GM23248 (cell line): ENCODE measurements at regions not wholly inside any gene's neighbourhood (a gene's known extent, or its start where the extent isn't known, plus 50 kb on each side); places are given as distances from the start of the nearest gene placed in this dataset.

Experiments
- DNase-seq: peaks from one replicate; pipeline ENCODE4 v3.0.0-alpha.2; 2015
- H2AFZ ChIP-seq: fragments of 200-600 bp; sonication (generic); 2 replicates; pipeline ENCODE4 v1.6.1; 2016; ENCODE audit warnings: antibody characterized with exemption
- H3F3A ChIP-seq: fragments of 200-600 bp; sonication (generic); 2 replicates; pipeline ENCODE4 v1.6.1; 2016; ENCODE audit warnings: mild to moderate bottlenecking, antibody characterized with exemption, mixed run types; ENCODE audit not compliant: insufficient read depth
- H3K27ac ChIP-seq: fragments of 200-600 bp; sonication (generic); 2 replicates; pipeline ENCODE4 v1.5.1; 2016; ENCODE audit warnings: mild to moderate bottlenecking
- H3K27me3 ChIP-seq: fragments of 200-600 bp; sonication (generic); replicated peaks from 2 replicates; pipeline ENCODE4 v1.6.1; 2016; ENCODE audit warnings: mild to moderate bottlenecking; ENCODE audit not compliant: insufficient read depth
- H3K36me3 ChIP-seq: fragments of 200-600 bp; sonication (generic); 2 replicates; pipeline ENCODE4 v1.6.1; 2016; ENCODE audit warnings: low read depth, mild to moderate bottlenecking
- H3K4me1 ChIP-seq: fragments of 200-600 bp; sonication (generic); 2 replicates; pipeline ENCODE4 v1.6.1; 2016; ENCODE audit warnings: mild to moderate bottlenecking; ENCODE audit not compliant: insufficient read depth
- H3K4me2 ChIP-seq: fragments of 200-600 bp; sonication (generic); one replicate; pipeline ENCODE4 v1.6.1; 2016; ENCODE audit warnings: mild to moderate bottlenecking; ENCODE audit not compliant: unreplicated experiment
- H3K4me3 ChIP-seq: fragments of 200-600 bp; sonication (generic); 2 replicates; pipeline ENCODE4 v1.5.1; 2016; ENCODE audit warnings: mild to moderate bottlenecking
- H3K79me2 ChIP-seq: fragments of 200-600 bp; sonication (generic); 2 replicates; pipeline ENCODE4 v1.6.1; 2016; ENCODE audit warnings: mild to moderate bottlenecking; ENCODE audit not compliant: insufficient read depth
- H3K9ac ChIP-seq: fragments of 200-600 bp; sonication (generic); 2 replicates; pipeline ENCODE4 v1.6.1; 2016; ENCODE audit warnings: mild to moderate bottlenecking
- H3K9me2 ChIP-seq: fragments of 200-600 bp; sonication (generic); 2 replicates; pipeline ENCODE4 v1.6.1; 2016; ENCODE audit warnings: mixed run types, mild to moderate bottlenecking, moderate library complexity; ENCODE audit not compliant: insufficient read depth
- H3K9me3 ChIP-seq: fragments of 200-600 bp; sonication (generic); one replicate; pipeline ENCODE4 v1.6.1; 2017; ENCODE audit warnings: low read depth
- H4K20me1 ChIP-seq: fragments of 200-600 bp; sonication (generic); 2 replicates; pipeline ENCODE4 v1.6.0; 2016; ENCODE audit not compliant: insufficient read depth
- EZH2 ChIP-seq: fragments of 200-600 bp; sonication (generic); IDR thresholded peaks from 2 replicates; pipeline ENCODE4 v1.6.1; 2018; ENCODE audit warnings: antibody characterized with exemption, mild to moderate bottlenecking; ENCODE audit not compliant: insufficient read depth, poor library complexity, severe bottlenecking
- EZH2phosphoT487 ChIP-seq: fragments of 200-600 bp; sonication (generic); IDR thresholded peaks from 2 replicates; pipeline ENCODE4 v1.6.1; 2018; ENCODE audit warnings: antibody characterized with exemption, moderate library complexity, mild to moderate bottlenecking, low read depth; ENCODE audit not compliant: insufficient read depth
- WGBS, 2 experiments: methylation state at CpG; one replicate each; pipeline ENCODE4 v1.1.6; 2015 to 2017; ENCODE audit warnings: low lambda C conversion rate in 2 of 2, low coverage in 1 of 2; ENCODE audit errors: missing lambda C conversion rate in 2 of 2; 5-methylcytosine and 5-hydroxymethylcytosine counted together
- in situ Hi-C: fragments of 300-500 bp; cut with MboI; formaldehyde crosslinking; loops from 2 replicates; pipeline ENCODE4 v1.15.0; 2020

DNA sequence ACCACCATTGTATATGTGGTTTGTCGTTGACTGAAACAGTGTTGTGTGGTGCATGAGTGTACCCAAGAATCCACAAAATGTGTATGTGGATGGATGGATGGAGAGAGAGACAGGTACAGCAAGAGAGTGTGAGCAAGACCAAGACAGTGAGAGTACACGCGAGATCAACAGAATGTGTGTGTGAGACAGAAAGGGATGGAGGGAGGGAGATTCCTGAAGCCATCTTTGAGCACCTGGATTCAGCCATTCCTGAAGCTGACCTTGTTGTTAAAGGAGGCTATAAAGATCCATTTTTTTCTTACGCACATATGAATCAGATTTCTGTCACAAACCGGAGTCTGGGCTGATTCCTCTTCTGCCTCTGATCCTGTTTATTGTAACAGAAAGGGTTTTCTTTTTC is 64.1 kb downstream of the TFAP2C start:
- no peaks in the 10 kb centered on the region for H3K36me3 ChIP-seq
- TF ChIP-seq EZH2phosphoT487 (no peak), EZH2 (no peak)
- no peak overlapping the region for H3K4me3 ChIP-seq
- DNase-seq, result no peak
- 89 to 91% methylated on average over 5 of the region's 5 CpGs for WGBS, 2 experiments
- no peaks in the 10 kb centered on the region for H4K20me1 ChIP-seq
- no peak overlapping the region for H2AFZ ChIP-seq
- H3K79me2 ChIP-seq, result no peaks in the 10 kb centered on the region
- H3K27me3 ChIP-seq, result no peaks in the 10 kb centered on the region
- no peaks in the 10 kb centered on the region for H3K9me3 ChIP-seq
- H3F3A ChIP-seq, result no peaks in the 10 kb centered on the region
- no peaks in the 10 kb centered on the region for H3K9me2 ChIP-seq
- H3K9ac ChIP-seq, result no peak overlapping the region
- peaks cover 20% of the 10 kb centered on the region for H3K4me1 ChIP-seq
- in situ Hi-C loops, result no loop called here
- no peak overlapping the region for H3K4me2 ChIP-seq
- no peak overlapping the region for H3K27ac ChIP-seq

- Histone ChIP-seq H3K9me2 (no peaks in the 10 kb centered on the region), H3K4me2 (no peak overlapping the region), H3K27me3 (no peaks in the 10 kb centered on the region; the same call in 1 of the 2 replicates), H3K9me3 (no peaks in the 10 kb centered on the region), H3K27ac (no peak overlapping the region), H2AFZ (no peak overlapping the region), H3K36me3 (no peaks in the 10 kb centered on the region), H3F3A (no peaks in the 10 kb centered on the region), H3K4me3 (no peak overlapping the region), H3K4me1 (no peaks in the 10 kb centered on the region), H3K9ac (no peak overlapping the region), H4K20me1 (no peaks in the 10 kb centered on the region), H3K79me2 (no peaks in the 10 kb centered on the region)
- no peak for DNase-seq
- 82 to 84% methylated on average over 11 of the region's 11 CpGs for WGBS, 2 experiments
- in situ Hi-C loops, result no loop called here
- TF ChIP-seq EZH2 (no peak), EZH2phosphoT487 (no peak)
These were observed 68.4 kb downstream of the TFAP2C start for GRCh38 chr20:56697476-56697875.

- Histone ChIP-seq H3K4me1 (no peaks in the 10 kb centered on the region), H2AFZ (no peak overlapping the region), H3K9me2 (no peaks in the 10 kb centered on the region), H3K4me2 (no peak overlapping the region), H3K9me3 (no peaks in the 10 kb centered on the region), H3K27me3 (no peaks in the 10 kb centered on the region; the same call in 1 of the 2 replicates), H3K27ac (no peak overlapping the region), H3K9ac (no peak overlapping the region), H3F3A (no peaks in the 10 kb centered on the region), H3K36me3 (no peaks in the 10 kb centered on the region), H3K4me3 (no peak overlapping the region), H4K20me1 (no peaks in the 10 kb centered on the region), H3K79me2 (no peaks in the 10 kb centered on the region)
- no peak for DNase-seq
- in situ Hi-C loops, result no loop called here
- TF ChIP-seq EZH2 (no peak), EZH2phosphoT487 (no peak)
- WGBS, 2 experiments, result 85 to 95% methylated on average over 3 of the region's 3 CpGs
These were observed 69.2 kb downstream of the TFAP2C start for GRCh38 chr20:56698297-56698696.

GRCh38 chr20:56698749-56699148 is 69.6 kb downstream of the TFAP2C start:
- H4K20me1 ChIP-seq, result no peaks in the 10 kb centered on the region
- H3K4me1 ChIP-seq, result no peaks in the 10 kb centered on the region
- H3K9ac ChIP-seq, result no peak overlapping the region
- TF ChIP-seq EZH2 (no peak), EZH2phosphoT487 (no peak)
- no peak overlapping the region for H3K4me2 ChIP-seq
- H3K9me2 ChIP-seq, result no peaks in the 10 kb centered on the region
- no peak overlapping the region for H3K27ac ChIP-seq
- no peak for DNase-seq
- no peak overlapping the region for H3K4me3 ChIP-seq
- in situ Hi-C loops, result no loop called here
- no peaks in the 10 kb centered on the region for H3K79me2 ChIP-seq
- no peaks in the 10 kb centered on the region for H3F3A ChIP-seq
- H2AFZ ChIP-seq, result no peak overlapping the region
- H3K9me3 ChIP-seq, result no peaks in the 10 kb centered on the region
- 52 to 63% methylated on average over 7 of the region's 7 CpGs for WGBS, 2 experiments
- no peaks in the 10 kb centered on the region; the same call in 1 of the 2 replicates for H3K27me3 ChIP-seq
- no peaks in the 10 kb centered on the region for H3K36me3 ChIP-seq
